Keratinocyte (primary cell): ENCODE measurements at regions not wholly inside any gene's neighbourhood (a gene's known extent, or its start where the extent isn't known, plus 50 kb on each side); places are given as distances from the start of the nearest gene placed in this dataset.

Source experiments
- DNase-seq: peaks from one replicate; pipeline ENCODE4 v3.0.0-alpha.2; 2011; ENCODE audit warnings: low read depth, missing footprints, low spot score
- FAIRE-seq: peaks from 2 replicates; lab custom pipeline; 2011; peaks lifted over from hg19 to GRCh38; lab: Jason Lieb, UNC
- H2AFZ ChIP-seq: 2 replicates; pipeline ENCODE4 v1.6.0; 2012; ENCODE audit warnings: low read length, control low read depth, inconsistent platforms; ENCODE audit not compliant: control insufficient read depth
- H3K27ac ChIP-seq: 2 replicates; pipeline ENCODE4 v1.5.1; 2011; ENCODE audit warnings: low read length; ENCODE audit not compliant: control insufficient read depth, insufficient read depth
- H3K27me3 ChIP-seq: 3 replicates; pipeline ENCODE4 v1.6.0; 2011; ENCODE audit warnings: low read length; ENCODE audit not compliant: control insufficient read depth, insufficient read depth; ENCODE audit errors: extremely low read depth
- H3K36me3 ChIP-seq, 2 experiments: 2 replicates in 1 of 2; 3 replicates in 1 of 2; pipeline ENCODE4 v1.5.1; 2011; ENCODE audit warnings: low read length in 2 of 2, mild to moderate bottlenecking in 1 of 2; ENCODE audit not compliant: control insufficient read depth in 2 of 2, insufficient read depth in 2 of 2; ENCODE audit errors: extremely low read depth in 1 of 2
- H3K4me1 ChIP-seq: 3 replicates; pipeline ENCODE4 v1.5.1; 2011; ENCODE audit warnings: low read length; ENCODE audit not compliant: control insufficient read depth, insufficient read depth; ENCODE audit errors: extremely low read depth
- H3K4me2 ChIP-seq: 3 replicates; pipeline ENCODE4 v1.6.0; 2011; ENCODE audit warnings: low read depth, low read length; ENCODE audit not compliant: control insufficient read depth, insufficient read depth; ENCODE audit errors: extremely low read depth
- H3K4me3 ChIP-seq, 3 experiments: fragments of 200-600 bp in 1 of 3; sonication (generic) in 1 of 3; 2 replicates in 2 of 3; 3 replicates in 1 of 3; pipeline ENCODE4 v1.5.1; 2011 to 2016; ENCODE audit warnings: low read length in 3 of 3, mild to moderate bottlenecking in 3 of 3, control low read depth in 2 of 3, inconsistent platforms in 1 of 3, low read depth in 1 of 3, mixed read lengths in 1 of 3, mixed run types in 1 of 3, moderate library complexity in 1 of 3; ENCODE audit not compliant: control insufficient read depth in 2 of 3, insufficient read depth in 2 of 3; ENCODE audit errors: extremely low read depth in 1 of 3
- H3K79me2 ChIP-seq: 2 replicates; pipeline ENCODE4 v1.6.0; 2012; ENCODE audit warnings: low read length; ENCODE audit not compliant: control insufficient read depth, insufficient read depth
- H3K9ac ChIP-seq: 3 replicates; pipeline ENCODE4 v1.6.0; 2011; ENCODE audit warnings: low read length; ENCODE audit not compliant: control insufficient read depth, insufficient read depth; ENCODE audit errors: extremely low read depth
- H3K9me1 ChIP-seq: 3 replicates; pipeline ENCODE4 v1.6.0; 2011; ENCODE audit warnings: low read length; ENCODE audit not compliant: control insufficient read depth, insufficient read depth; ENCODE audit errors: extremely low read depth
- H3K9me3 ChIP-seq: 2 replicates; pipeline ENCODE4 v1.5.1; 2012; ENCODE audit warnings: low read depth, low read length; ENCODE audit not compliant: control insufficient read depth
- H4K20me1 ChIP-seq: 3 replicates; pipeline ENCODE4 v1.6.0; 2011; ENCODE audit warnings: low read length; ENCODE audit not compliant: control insufficient read depth, insufficient read depth; ENCODE audit errors: extremely low read depth
- EZH2 ChIP-seq: IDR thresholded peaks from one replicate; pipeline ENCODE4 v1.6.1; 2012; ENCODE audit warnings: inconsistent platforms, mild to moderate bottlenecking, low read length, moderate library complexity
- dilution Hi-C: fragments of 300-500 bp; cut with MboI; formaldehyde crosslinking; loops from one replicate; pipeline ENCODE4 v1.7.0; 2020; ENCODE audit warnings: low sequenced_read_pairs; ENCODE audit not compliant: extremely low pct_ligation_motif_present
- TF ChIP-seq, protein P1 (sequence below), 3 experiments: IDR thresholded peaks in 1 of 3; conservative IDR thresholded peaks in 1 of 3; optimal IDR thresholded peaks in 1 of 3; 2 replicates in 2 of 3; 3 replicates in 1 of 3; pipeline versions ENCODE3 to v1.5.1; 2011; ENCODE audit warnings: low read length in 3 of 3, mild to moderate bottlenecking in 3 of 3, moderate library complexity in 2 of 3, control low read depth in 1 of 3, inconsistent platforms in 1 of 3; ENCODE audit not compliant: insufficient read depth in 2 of 3; ENCODE audit errors: extremely low read depth in 1 of 3

GRCh38 chr1:38745476-38746401, 113.8 kb downstream of the RRAGC start:
- TF ChIP-seq, protein P1, sequence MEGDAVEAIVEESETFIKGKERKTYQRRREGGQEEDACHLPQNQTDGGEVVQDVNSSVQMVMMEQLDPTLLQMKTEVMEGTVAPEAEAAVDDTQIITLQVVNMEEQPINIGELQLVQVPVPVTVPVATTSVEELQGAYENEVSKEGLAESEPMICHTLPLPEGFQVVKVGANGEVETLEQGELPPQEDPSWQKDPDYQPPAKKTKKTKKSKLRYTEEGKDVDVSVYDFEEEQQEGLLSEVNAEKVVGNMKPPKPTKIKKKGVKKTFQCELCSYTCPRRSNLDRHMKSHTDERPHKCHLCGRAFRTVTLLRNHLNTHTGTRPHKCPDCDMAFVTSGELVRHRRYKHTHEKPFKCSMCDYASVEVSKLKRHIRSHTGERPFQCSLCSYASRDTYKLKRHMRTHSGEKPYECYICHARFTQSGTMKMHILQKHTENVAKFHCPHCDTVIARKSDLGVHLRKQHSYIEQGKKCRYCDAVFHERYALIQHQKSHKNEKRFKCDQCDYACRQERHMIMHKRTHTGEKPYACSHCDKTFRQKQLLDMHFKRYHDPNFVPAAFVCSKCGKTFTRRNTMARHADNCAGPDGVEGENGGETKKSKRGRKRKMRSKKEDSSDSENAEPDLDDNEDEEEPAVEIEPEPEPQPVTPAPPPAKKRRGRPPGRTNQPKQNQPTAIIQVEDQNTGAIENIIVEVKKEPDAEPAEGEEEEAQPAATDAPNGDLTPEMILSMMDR (optimal IDR thresholded peaks at IDR 0.05 in 1 of 3, IDR thresholded peaks at IDR 0.05 in 1 of 3, conservative IDR thresholded peaks at IDR 0.05 in 1 of 3; ENCODE audit: extremely low read depth in 1 of 3, insufficient read depth in 2 of 3, low read length in 3 of 3) = no peak
- no peak for TF ChIP-seq EZH2
- FAIRE-seq = no peak
- no peak overlapping the region for H2AFZ ChIP-seq
- no peaks in the 10 kb centered on the region for H4K20me1 ChIP-seq
- no peaks in the 10 kb centered on the region for H3K9me3 ChIP-seq
- no peaks in the 10 kb centered on the region for H3K9me1 ChIP-seq
- dilution Hi-C loops = no loop called here
- H3K27me3 ChIP-seq = no peaks in the 10 kb centered on the region
- H3K36me3 ChIP-seq = no peaks in the 10 kb centered on the region
- H3K4me1 ChIP-seq = no peaks in the 10 kb centered on the region
- no peaks in the 10 kb centered on the region for H3K79me2 ChIP-seq
- no peak overlapping the region for H3K4me3 ChIP-seq
- H3K9ac ChIP-seq = no peak overlapping the region
- no peak for DNase-seq
- H3K4me2 ChIP-seq = no peak overlapping the region
- no peak overlapping the region for H3K27ac ChIP-seq

DNA sequence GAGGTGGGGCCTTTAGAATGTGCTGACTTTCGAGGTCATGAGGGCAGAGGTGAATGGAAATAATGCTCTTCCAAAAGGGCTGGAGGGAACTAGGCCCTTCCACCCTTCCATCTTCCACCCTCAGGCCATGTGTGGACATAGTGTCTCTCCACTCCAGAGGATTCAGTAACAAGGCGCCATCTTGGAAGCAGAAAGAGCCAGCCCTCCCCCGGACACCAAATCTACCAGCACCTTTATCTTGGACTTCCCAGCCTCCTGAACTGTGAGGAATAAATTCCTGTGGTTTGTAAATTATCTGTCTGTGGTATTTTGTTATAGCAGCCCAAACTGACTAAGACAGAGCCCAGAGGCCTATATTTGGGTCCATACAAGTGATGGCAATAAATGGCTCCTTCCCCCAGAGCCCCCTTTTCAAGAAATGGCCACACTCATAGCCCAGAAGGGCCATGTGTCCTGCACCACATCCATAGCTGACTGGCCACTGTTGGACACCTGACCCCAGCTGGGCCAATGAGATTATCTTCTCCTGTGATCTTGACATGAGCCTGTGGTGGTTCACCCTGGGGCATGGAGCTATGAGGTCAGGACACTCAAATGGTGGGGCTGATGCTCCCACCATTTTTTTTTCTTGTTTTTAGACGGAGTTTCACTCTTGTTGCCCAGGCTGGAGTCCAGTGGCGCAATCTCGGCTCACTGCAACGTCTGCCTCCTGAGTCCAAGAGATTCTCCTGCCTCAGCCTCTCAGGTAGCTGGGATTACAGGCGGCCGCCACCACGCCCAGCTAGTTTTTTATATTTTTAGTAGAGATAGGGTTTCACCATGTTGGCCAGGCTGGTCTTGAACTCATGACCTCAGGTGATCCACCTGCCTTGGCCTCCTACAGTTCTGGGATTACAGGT, 114.9 kb downstream of the RRAGC start:
- Histone ChIP-seq H3K27ac (no peak overlapping the region), H3K4me2 (no peak overlapping the region), H3K27me3 (no peaks in the 10 kb centered on the region), H3K79me2 (no peaks in the 10 kb centered on the region), H4K20me1 (no peaks in the 10 kb centered on the region), H3K9me1 (no peaks in the 10 kb centered on the region), H3K9ac (no peak overlapping the region), H3K36me3 (no peaks in the 10 kb centered on the region), H2AFZ (no peak overlapping the region), H3K9me3 (no peaks in the 10 kb centered on the region), H3K4me3 (no peak overlapping the region), H3K4me1 (no peaks in the 10 kb centered on the region)
- DNase-seq (no peak), FAIRE-seq (no peak)
- no peak for TF ChIP-seq EZH2
- TF ChIP-seq, protein P1 (optimal IDR thresholded peaks at IDR 0.05 in 1 of 3, IDR thresholded peaks at IDR 0.05 in 1 of 3, conservative IDR thresholded peaks at IDR 0.05 in 1 of 3; ENCODE audit: extremely low read depth in 1 of 3, insufficient read depth in 2 of 3, low read length in 3 of 3) = no peak
- dilution Hi-C loops = no loop called here
